Loucy (cell line): ENCODE measurements at regions not wholly inside any gene's neighbourhood (a gene's known extent, or its start where the extent isn't known, plus 50 kb on each side); places are given as distances from the start of the nearest gene placed in this dataset.

ENCODE experiments used
- EZH2phosphoT487 ChIP-seq: fragments of 200-600 bp; IDR thresholded peaks from 2 replicates; pipeline ENCODE4 v1.6.1; 2018; ENCODE audit warnings: antibody characterized with exemption, mild to moderate bottlenecking, moderate library complexity, borderline replicate concordance
- TF ChIP-seq, protein P1 (sequence below): fragments of 200-600 bp; sonication (generic); conservative IDR thresholded peaks from 2 replicates; pipeline ENCODE4 v1.5.1; 2014; ENCODE audit warnings: mild to moderate bottlenecking, antibody characterized with exemption, low read length

DNA sequence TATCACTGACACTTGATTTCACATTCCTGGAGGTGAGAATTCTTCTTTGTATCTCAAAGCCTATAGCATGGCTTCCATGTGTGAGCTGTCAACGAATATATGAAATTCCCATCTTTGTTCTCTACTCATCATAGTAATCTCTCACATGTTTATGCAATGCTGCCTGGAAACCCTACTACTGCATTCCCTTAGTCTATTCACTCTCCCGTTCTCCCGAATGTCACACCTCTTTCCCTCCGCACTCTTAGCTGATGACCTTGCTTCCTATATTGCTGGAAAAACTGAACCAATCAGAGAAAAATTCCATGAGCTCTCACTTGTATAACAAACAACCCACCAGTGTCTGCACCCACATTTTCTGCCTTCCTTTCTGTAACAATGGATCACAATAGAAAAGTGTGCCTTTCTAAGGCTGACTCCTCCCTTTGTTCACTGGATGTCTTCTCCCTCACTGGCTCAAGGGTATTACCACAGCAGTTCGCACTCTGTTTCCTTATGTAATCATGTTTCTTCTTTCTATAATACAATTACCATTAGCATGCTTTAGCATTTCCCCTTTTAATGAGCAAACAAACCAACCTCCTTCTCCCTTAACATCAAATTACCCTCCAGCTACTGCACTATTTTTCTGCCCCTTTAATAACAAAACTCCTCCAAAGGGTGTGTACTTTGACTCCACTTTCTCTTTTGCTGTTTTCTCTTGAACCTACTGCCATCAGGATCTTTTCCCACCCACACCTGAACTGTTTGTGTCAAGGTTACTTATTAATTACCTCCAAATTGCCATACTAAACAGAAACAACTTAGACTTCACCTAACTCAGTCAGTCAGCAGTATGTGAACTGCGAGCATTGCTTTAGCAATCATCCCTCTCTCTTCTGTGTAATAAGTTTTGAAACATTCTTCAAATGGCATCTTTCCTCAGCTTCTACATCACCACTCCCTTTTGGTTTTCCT is 63.9 kb upstream of the CCDC196 start:
- no peak for TF ChIP-seq EZH2phosphoT487
- TF ChIP-seq, protein P1, sequence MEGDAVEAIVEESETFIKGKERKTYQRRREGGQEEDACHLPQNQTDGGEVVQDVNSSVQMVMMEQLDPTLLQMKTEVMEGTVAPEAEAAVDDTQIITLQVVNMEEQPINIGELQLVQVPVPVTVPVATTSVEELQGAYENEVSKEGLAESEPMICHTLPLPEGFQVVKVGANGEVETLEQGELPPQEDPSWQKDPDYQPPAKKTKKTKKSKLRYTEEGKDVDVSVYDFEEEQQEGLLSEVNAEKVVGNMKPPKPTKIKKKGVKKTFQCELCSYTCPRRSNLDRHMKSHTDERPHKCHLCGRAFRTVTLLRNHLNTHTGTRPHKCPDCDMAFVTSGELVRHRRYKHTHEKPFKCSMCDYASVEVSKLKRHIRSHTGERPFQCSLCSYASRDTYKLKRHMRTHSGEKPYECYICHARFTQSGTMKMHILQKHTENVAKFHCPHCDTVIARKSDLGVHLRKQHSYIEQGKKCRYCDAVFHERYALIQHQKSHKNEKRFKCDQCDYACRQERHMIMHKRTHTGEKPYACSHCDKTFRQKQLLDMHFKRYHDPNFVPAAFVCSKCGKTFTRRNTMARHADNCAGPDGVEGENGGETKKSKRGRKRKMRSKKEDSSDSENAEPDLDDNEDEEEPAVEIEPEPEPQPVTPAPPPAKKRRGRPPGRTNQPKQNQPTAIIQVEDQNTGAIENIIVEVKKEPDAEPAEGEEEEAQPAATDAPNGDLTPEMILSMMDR = no peak
